Cardiac septum (tissue), 1 donor: ENCODE measurements at regions not wholly inside any gene's neighbourhood (a gene's known extent, or its start where the extent isn't known, plus 50 kb on each side); places are given as distances from the start of the nearest gene placed in this dataset.
"Not testable (repeated sequence)": the region's sequence is repeated elsewhere in the genome, so short reads cannot be mapped to it uniquely, and the experiment has no call there.

Source experiments
- DNase-seq: peaks from one replicate; pipeline ENCODE4 v3.0.0-alpha.2; 2020; ENCODE audit warnings: low spot score
- intact Hi-C: fragments of 100-400 bp; cut with DNase I; formaldehyde crosslinking; loops from one replicate; pipeline ENCODE4 v1.14.0; 2022
- donor health status: DM: no; HTN: no; CAD: no.

DNA sequence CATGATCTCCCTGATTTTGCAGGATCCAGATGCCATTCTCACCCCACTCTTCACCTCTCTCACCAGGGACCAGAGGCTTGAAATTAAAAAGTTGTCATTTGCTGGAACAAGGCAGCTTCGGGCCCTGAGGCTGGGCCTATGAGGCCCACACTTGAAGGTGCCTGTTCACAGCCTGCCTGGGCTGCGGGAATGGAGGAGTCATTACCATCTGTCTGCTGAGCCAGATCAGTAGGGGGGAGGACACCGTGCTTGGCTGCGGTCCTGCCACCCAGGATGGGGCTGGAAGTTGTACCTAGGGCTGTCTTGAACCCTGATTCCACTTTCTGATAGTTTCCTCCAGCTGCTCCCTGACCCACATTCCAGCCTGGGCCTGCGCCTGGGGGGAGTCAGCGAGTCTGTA, 208.3 kb upstream of the N4BP1 start:
- DNase-seq = no peak
- intact Hi-C loops = no loop called here

DNA sequence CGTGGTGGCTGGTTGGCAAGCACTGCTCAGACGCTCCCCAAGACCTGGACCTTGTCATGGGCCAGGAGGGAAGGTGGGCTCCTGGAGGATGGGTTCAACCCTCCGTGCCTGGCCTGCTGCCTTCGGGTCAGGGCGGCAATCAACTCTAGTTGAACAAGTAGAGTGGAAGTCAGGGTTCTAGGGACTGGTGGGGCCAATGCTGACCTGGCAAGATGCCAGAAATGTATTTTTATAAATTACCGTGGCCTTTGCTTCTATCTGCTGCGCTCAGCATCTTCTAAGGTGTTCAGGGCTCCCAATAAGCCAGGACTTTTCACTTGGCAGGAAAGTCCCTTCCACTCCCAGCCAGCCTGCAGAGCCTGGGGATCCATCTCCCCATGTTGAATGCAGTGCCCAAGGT, 207.1 kb upstream of the N4BP1 start:
- intact Hi-C loops = no loop called here
- DNase-seq = no peak

DNA sequence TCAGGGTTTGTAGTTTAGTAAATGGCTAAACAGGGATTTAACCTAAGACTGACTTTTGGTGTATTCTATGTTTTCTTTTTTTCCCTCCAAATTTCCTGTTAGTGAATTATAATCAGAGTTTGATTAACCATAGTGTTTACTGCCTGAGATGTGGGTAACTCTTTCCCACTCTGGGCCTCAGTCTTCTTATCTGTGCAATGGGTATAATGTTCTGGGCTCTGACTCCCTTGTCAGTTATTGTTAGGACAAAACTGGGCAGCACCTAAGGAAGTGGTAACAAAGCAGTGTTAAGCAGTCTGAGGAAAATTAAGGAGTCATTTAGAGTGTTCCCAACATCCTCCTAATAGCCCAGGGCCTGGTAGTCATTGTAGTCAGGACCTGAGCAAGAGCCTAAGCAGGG, 206.4 kb upstream of the N4BP1 start:
- intact Hi-C loops = no loop called here
- DNase-seq = no peak

DNA sequence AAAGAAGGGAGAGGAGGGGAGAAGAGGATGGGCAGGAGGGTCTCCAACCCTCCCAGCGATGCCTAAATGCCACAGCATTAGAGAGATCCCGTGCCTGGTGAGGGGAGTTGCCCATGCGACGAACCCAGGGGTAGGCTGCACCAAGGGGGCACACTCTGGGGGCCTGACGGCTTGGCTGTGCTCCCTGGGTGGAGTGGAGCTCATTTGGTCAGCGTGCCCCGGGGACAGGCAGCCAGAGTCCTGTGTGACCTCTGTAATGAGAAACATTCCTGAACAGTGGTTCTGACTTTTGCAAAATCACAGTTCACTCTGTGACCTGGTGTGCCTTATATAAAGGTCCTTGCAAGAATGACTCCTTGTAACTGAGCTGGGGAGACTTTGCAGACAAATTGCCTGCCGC, 205.0 kb upstream of the N4BP1 start:
- intact Hi-C loops = no loop called here
- DNase-seq = no peak

DNA sequence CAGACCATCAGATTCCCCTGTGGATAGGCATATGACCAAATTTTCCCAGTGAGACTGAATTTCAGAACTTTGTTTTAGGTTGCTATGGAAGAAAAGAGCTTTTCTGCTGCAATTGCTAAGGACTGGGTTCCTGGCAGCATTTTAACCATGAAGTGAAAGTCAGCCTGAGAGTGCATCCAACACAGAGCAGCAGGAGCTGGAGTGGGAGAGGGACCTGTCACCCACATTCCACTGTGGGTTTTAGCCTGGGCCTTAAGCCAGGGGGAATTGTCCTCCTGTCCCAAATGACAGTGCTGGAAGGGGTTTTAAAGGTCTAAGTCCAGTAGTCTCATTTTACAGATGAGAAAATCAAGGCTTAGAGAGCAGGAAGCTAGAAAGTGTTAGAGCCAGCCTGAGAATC, 203.5 kb upstream of the N4BP1 start:
- intact Hi-C loops = no loop called here
- no peak for DNase-seq

DNA sequence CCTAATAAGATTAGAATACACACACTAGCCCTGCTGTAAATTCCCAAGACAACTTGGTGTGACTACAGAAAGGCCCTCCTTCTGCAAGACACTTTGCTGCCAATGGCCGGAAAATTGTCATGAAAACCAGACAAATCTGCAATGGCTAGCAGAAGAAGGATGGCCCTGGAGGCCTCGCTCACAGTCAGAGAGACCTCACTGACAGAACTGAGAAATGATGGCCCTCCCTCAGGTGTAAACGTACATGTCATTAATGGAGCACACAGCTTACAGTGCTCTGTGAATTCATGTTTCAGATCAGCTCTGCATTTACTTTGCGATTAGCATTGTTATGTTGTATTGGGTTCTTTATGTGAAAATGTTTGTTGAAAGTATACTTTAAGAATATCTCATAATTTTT, 202.9 kb upstream of the N4BP1 start:
- intact Hi-C loops = no loop called here
- no peak for DNase-seq

DNA sequence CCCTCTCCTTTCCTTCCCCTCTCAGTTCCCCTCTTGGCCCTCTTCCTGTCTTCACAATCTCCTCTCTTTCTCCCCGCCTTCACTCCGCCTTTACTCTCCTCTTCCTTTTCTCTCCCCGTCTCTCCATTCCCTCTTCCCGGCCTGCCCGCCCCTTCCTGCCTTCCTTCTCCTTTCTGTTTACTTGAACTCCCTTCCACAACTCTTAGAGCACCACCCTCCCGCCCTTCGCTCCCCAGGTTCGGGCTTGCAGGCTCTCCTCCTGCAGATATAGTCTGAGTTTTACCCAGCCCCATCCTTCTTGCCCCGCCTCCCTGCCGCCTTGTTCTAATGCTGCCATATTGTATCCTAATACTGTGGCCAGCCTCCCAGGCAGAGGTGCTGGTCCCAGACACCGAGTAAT, 201.5 kb upstream of the N4BP1 start:
- DNase-seq = no peak
- intact Hi-C loops = no loop called here

DNA sequence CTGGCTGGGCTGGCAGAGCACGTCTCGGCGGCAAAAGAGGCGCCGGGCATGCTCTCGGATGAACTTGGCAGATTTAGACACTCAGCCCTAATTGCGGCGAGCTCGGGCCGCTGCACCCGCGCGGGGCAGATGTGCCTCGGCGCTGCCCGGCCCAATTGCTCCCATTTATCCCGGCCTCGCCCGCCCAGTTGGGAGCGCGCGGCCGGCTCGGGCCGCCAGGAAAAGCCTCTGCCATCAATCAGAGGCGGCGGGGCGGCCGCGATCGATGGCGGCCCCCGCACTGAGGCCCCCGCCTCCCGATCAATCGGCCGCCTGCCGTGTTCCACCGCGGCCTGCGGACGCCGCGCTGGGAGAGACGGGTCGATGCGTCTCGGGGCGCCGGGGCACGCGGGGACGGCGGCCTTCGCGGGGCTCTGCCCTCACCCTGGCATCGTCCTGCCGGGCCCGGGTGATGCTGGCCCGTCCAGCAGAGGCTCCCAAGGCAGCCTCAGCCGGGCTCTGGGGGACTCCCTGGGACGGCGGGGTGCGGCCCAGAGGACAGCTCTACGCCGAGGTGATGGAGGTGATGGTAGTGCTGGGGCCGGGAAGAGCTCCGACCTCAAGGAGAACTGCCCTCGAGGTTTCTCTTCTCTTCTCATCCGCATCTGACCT, 200.9 kb upstream of the N4BP1 start:
- intact Hi-C loops = no loop called here
- no peak for DNase-seq

DNA sequence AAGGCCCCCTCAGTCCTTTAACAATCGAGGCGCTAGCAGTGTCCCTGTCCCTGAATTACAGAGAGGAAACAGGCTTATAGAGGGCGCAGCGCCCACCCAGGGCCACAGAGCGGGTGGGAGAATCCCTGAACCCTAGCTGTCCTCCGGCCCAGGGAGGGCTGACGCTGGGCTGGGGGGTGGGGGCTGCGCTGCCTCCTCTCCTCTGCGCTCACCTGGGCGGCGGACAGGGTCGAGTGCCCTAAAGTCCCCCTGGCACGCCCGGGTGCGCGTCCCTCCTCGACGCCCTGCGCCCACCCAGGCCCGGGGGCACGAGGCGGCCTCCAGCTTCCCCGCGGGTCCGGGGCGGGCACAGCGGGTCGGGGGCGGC, 200.4 kb upstream of the N4BP1 start:
- no peak for DNase-seq
- intact Hi-C loops = no loop called here

DNA sequence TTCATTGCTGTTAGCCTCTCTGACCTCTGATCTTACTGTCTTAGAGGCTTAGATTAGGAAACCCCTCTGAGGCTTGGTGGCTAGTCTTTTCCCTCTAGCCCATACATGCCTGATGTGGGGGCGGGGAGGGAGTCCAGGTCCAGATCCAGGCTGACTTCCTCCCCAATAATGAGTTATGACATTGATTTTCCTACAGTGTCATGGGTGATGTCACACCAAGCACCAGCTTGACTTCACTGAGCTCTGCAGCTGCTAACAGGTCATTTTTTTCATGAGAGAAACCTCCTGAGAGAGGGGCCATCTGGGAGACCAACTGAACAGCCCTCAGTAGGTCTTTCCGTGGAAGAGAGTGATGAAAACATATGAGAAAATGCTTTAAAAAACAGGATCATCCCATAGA, 180.2 kb upstream of the N4BP1 start:
- intact Hi-C loops = no loop called here
- DNase-seq = no peak

DNA sequence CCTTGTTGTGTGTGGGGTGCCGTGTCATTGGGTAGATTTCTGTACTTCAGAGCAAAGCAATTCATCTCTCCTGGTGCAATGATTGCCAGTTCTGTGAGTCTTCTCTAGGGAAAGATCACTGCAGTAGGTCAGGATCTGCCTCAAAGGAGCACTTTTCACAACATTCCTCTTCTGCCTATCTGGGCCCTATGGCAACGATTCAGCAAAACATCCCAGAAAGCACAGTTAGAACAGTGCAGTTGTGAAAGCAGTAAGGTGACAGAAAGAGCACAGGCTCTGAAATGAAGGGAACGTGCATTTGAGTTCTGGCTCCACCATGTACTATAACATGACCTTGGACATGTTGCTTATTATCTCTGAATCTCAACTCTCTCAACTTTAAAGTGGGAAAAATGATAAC, 178.5 kb upstream of the N4BP1 start:
- no peak for DNase-seq
- intact Hi-C loops = no loop called here

DNA sequence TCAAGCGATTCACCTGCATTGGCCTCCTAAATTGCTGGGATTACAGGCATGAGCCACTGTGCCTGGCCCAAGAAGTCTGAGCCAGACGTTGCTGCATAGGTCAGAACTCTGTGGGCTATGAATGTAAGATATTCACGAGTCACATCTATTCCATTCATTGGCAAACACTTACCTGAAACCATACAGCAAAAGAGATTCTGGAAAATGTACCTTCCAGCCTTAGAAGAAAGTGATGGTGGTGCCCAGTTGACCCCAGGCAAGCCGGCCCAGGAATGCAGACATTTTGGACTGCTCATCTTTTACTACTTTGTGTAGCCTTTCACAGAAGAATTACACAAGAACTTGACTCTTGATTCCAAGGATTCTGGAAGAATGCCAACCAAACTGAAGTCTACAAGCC, 135.6 kb upstream of the N4BP1 start:
- intact Hi-C loops = no loop called here
- no peak for DNase-seq

DNA sequence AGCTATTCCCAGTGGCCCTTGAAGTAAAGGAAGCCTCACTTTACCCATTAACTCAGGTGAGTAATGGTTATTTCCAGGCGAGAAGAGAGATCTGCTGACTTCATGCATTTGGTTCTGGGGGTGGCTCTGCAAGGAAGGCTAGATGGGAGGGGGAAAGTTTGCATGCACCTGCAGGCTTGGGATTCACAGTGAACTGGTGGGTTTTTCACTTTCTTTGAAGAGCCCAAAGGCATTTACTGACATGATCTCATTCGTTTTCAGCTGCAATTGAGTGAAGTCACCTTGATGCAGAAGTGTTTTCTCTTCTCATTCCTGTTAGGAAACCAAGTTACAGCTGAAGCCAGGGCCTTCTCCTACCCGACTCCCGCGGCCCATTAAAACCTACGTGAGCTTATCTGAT, 131.0 kb upstream of the N4BP1 start:
- intact Hi-C loops = no loop called here
- no peak for DNase-seq

DNA sequence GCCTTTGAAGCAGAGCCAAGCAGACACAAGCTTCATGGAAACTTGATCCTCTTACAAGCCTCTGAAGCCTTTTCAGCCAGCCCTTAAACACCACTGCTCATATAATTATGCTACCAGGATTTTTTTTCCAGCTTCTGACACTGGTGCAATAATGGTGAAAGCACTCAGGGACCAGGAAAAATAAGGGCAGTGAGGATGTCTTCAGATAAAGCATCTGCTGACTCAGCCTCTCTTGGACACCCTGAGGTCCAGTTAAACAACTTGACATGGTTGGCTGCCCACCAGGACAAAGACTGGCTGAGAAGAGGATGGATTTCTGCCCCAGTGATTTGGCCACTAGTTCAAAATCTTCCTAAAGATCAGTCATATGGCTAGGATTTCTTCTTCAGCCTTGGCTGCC, 124.2 kb upstream of the N4BP1 start:
- intact Hi-C loops = no loop called here
- DNase-seq = no peak

DNA sequence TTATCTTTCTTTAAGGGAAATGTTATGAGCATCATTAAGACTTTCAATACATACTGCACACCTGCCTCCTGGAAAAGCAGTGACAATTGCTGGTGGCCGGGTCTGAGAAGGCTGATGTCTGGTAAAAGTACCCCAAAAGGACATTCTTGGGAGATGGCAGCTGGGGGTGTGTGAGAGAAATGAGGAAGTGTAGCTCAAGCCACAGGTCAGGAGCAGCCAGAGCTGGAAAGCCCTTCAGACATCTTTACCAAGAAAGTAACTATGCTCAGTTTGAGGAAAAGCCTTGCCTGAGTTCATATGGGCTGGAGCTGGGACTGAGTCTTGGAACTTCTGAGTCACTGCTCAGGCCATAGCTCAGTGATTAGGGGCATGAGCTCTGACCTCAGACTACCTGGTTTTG, 94.7 kb upstream of the N4BP1 start:
- no peak for DNase-seq
- intact Hi-C loops = no loop called here

DNA sequence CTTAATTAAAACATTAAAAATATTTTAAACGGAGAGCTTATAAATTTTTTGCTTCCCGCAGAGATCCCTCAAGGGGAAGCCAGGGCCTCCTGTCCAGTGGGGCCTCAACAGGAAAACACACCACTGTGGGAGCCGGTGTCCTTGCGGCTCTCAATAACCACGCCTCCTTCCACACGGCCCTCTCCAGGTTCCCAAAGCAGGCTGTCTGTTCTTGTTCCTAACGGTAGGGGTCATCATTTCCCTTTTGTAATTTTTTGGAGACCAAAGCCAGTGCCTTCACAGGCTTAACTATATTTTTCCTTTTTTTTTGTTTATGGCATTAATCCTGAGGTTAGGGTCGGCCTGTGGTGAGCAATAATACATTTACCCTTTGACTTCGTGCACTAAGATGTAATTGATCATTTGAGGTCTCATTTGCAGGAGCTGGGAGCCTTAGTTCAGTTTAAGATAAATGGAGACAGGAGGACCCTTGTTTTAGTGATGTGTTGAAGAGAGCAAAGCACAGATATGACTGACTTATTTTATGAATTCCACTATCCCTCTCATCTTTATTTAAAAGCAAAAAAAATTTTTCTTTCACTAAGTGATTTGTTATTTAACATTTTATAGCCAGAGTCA, 77.5 kb upstream of the N4BP1 start:
- no peak for DNase-seq
- intact Hi-C loops = loop anchor here (2.0 kb wide), 1 partner anchor 663 kb away; no protein-coding TSS in a partner anchor

DNA sequence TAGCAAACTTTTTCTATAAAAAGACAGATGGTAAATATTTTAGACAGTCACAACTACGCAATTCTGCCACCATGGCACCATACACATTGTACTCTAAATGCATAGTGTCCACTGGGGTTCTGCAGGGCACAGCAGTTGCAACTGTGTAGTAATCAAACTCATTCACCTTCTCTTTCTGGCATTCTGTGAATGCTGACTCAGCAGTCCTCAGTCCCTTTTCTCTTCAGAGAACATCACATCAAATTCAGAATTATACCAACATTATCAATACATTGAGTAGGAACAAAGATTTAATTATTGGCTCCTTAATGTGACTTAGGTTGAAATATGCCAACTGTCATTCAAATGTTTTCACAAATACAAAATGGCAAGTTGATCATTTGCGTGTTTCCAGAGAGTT, 74.2 kb upstream of the N4BP1 start:
- intact Hi-C loops = no loop called here
- no peak for DNase-seq

DNA sequence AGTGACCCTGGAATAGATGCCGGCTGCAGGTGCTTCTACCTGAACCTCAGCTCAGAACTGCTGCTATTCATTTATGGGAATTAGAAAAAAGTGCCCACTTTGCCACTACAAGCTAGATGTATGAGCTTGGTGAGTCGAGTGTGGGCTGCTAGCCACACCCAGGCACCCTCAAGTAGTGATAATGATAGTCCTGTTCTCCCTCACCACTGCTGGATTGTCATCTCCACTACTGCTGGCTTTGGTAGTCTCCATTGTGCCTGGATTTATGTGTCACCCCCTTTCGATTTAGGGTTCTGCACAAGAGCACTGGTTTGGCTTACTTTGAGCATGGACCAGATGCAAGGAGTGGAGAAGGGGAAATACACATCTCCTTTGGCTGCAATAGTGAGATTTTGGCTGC, 73.0 kb upstream of the N4BP1 start:
- no peak for DNase-seq
- intact Hi-C loops = no loop called here

DNA sequence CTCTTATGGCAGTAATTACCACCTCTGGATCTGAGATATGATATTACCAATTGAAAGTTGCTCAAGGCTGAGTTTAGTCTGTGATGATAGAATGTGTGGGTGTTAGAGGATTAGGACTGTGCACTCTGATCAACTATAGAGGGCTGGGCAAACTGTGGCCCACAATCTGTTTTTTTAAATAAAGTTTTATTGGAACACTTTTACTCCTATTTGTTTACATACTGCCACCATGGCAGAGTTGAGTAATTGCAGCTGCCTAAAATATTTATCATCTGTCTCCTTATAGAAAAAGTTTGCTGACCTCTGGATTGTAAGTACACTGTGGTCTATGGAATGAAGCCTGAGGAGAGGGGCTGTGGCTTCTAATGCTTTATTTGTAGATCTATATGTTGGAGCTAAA, 71.5 kb upstream of the N4BP1 start:
- intact Hi-C loops = no loop called here

DNA sequence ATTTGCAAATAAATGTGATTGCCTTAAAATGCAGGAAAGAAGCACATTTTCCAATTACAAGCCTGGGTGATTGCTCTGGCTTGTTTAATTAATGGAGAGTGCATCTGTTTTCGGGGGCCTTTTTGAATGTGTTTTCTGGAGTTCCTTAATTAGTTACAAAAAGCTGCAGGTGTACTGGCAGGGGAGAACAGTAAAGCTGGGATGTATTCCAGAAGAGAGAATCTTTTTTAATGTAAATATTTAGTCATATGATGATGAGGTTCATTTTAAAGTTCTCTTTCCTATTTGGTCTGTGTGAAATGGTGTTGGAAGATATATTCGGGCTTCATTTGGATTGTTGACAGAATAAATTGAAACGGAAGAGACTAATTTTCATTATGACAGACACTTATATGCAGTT, 70.9 kb upstream of the N4BP1 start:
- no peak for DNase-seq
- intact Hi-C loops = no loop called here

More for the DNA sequence above, 71.5 kb upstream of the N4BP1 start:
- no peak for DNase-seq

DNA sequence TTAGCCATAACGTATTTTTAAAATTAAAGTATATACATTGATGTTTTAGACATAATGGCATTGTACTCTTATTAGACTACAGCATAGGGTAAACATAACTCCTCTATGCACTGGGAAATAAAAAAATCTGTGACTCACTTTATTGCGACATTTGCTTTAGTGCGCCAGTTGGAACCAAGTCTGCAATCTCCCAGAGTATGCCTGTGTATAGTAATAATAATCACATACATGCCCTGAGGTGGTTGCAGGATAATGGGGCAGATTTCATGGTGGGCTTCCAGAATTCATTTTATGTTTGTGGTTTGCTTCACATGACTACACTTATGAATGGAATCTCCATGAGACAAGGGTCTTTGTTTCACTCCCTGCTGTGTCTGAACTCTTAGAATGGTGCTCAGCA, 66.9 kb upstream of the N4BP1 start:
- intact Hi-C loops = no loop called here
- no peak for DNase-seq

DNA sequence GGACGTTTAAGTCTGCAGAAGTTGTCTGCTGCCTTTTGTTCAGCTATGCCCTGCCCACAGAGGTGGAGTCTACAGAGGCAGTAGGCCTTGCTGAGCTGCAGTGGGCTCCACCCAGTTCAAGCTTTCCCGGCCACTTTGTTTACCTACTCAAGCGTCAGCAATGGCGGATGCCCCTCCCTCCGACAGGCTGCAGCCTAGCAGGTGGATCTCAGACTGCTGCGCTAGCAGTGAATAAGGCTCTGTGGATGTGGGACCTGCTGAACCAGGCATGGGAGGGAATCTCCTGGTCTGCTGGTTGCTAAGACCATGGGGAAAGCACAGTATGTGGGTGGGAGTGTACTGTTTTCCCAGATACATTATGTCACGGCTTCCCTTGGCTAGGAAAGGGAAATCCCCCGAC, 58.2 kb upstream of the N4BP1 start:
- DNase-seq, intact Hi-C loops: not testable (repeated sequence)
